ENCODE measurements at regions not wholly inside any gene's neighbourhood (a gene's known extent, or its start where the extent isn't known, plus 50 kb on each side); places are given as distances from the start of the nearest gene placed in this dataset.

- TF ChIP-seq CTCF (IDR thresholded peaks at IDR 0.05 in 8 of 11, conservative IDR thresholded peaks at IDR 0.05 in 3 of 11) (no peak), POLR2A (IDR thresholded peaks at IDR 0.05) (no peak)
Measured at GRCh38 chrY:20967828-20968227, 211.9 kb downstream of the RPS4Y2 start.
